ENCODE measurements at regions not wholly inside any gene's neighbourhood (a gene's known extent, or its start where the extent isn't known, plus 50 kb on each side); places are given as distances from the start of the nearest gene placed in this dataset.

DNA sequence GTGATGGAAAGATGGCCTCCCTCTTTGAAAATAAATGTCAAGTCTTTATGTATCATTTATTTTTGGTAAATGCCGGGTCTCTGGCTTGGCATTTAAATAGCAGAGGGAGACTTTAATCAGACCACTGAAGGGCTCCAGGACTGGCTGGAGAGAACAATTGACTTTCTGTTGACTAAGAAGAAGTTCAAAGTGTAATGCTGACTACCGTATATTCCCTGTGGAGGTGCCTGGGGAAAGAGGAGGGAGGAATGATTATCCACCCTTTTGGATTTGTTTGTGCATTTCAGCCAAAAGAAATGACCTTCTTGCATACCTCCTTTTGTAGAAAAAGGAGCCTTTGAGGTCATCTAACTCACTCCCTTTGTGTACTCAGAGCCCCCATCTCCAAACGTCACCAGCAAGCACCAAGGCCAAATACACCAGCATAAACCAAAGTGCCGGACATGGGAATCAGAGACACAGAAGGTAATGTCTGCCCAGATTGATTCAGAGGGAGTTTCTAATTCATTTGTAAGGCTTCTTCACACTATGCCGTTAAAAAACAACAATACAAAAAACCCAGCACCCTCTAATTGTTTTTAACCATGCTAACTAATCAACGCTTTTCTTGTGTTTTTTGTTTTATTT is 75.2 kb downstream of the PRLHR start:
- TF ChIP-seq ZFP3 (CRISPR knock-in tag; IDR thresholded peaks at IDR 0.05), result no peak
- TF ChIP-seq TOX (CRISPR knock-in tag; IDR thresholded peaks at IDR 0.05; ENCODE audit: borderline replicate concordance), result no peak
- TF ChIP-seq SNAI2 (CRISPR knock-in tag; IDR thresholded peaks at IDR 0.05), result no peak
- TF ChIP-seq ZC3H10 (CRISPR knock-in tag; IDR thresholded peaks at IDR 0.05), result no peak
- no peak for TF ChIP-seq OSR1 (CRISPR knock-in tag; IDR thresholded peaks at IDR 0.05)
- no peak for TF ChIP-seq ESRRG (CRISPR knock-in tag; IDR thresholded peaks at IDR 0.05)
- TF ChIP-seq ZNF565 (CRISPR knock-in tag; conservative IDR thresholded peaks at IDR 0.05; ENCODE audit: low read depth), result no peak
- TF ChIP-seq CSRNP3 (CRISPR knock-in tag; IDR thresholded peaks at IDR 0.05), result no peak
- TF ChIP-seq, protein P1, sequence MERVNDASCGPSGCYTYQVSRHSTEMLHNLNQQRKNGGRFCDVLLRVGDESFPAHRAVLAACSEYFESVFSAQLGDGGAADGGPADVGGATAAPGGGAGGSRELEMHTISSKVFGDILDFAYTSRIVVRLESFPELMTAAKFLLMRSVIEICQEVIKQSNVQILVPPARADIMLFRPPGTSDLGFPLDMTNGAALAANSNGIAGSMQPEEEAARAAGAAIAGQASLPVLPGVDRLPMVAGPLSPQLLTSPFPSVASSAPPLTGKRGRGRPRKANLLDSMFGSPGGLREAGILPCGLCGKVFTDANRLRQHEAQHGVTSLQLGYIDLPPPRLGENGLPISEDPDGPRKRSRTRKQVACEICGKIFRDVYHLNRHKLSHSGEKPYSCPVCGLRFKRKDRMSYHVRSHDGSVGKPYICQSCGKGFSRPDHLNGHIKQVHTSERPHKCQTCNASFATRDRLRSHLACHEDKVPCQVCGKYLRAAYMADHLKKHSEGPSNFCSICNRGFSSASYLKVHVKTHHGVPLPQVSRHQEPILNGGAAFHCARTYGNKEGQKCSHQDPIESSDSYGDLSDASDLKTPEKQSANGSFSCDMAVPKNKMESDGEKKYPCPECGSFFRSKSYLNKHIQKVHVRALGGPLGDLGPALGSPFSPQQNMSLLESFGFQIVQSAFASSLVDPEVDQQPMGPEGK (CRISPR knock-in tag; IDR thresholded peaks at IDR 0.05; ENCODE audit: borderline replicate concordance), result no peak
- TF ChIP-seq ZNF70 (CRISPR knock-in tag; IDR thresholded peaks at IDR 0.05), result no peak
- no peak for ATAC-seq

- TF ChIP-seq CSDC2 (CRISPR knock-in tag; IDR thresholded peaks at IDR 0.05), result no peak
- no peak for TF ChIP-seq ZNF8 (CRISPR knock-in tag; IDR thresholded peaks at IDR 0.05)
- TF ChIP-seq RARB (CRISPR knock-in tag; IDR thresholded peaks at IDR 0.05), result no peak
- TF ChIP-seq, protein P2, sequence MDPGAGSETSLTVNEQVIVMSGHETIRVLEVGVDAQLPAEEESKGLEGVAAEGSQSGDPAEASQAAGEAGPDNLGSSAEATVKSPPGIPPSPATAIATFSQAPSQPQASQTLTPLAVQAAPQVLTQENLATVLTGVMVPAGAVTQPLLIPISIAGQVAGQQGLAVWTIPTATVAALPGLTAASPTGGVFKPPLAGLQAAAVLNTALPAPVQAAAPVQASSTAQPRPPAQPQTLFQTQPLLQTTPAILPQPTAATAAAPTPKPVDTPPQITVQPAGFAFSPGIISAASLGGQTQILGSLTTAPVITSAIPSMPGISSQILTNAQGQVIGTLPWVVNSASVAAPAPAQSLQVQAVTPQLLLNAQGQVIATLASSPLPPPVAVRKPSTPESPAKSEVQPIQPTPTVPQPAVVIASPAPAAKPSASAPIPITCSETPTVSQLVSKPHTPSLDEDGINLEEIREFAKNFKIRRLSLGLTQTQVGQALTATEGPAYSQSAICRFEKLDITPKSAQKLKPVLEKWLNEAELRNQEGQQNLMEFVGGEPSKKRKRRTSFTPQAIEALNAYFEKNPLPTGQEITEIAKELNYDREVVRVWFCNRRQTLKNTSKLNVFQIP (CRISPR knock-in tag; IDR thresholded peaks at IDR 0.05; ENCODE audit: borderline replicate concordance, low read depth), result no peak
- TF ChIP-seq PPARA (CRISPR knock-in tag; IDR thresholded peaks at IDR 0.05; ENCODE audit: borderline replicate concordance), result no peak
- no peak for TF ChIP-seq SNAI2 (CRISPR knock-in tag; IDR thresholded peaks at IDR 0.05)
- no peak for TF ChIP-seq ZNF70 (CRISPR knock-in tag; IDR thresholded peaks at IDR 0.05)
- TF ChIP-seq OSR1 (CRISPR knock-in tag; IDR thresholded peaks at IDR 0.05), result no peak
- TF ChIP-seq, protein P3, sequence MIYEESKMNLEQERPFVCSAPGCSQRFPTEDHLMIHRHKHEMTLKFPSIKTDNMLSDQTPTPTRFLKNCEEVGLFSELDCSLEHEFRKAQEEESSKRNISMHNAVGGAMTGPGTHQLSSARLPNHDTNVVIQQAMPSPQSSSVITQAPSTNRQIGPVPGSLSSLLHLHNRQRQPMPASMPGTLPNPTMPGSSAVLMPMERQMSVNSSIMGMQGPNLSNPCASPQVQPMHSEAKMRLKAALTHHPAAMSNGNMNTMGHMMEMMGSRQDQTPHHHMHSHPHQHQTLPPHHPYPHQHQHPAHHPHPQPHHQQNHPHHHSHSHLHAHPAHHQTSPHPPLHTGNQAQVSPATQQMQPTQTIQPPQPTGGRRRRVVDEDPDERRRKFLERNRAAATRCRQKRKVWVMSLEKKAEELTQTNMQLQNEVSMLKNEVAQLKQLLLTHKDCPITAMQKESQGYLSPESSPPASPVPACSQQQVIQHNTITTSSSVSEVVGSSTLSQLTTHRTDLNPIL (CRISPR knock-in tag; IDR thresholded peaks at IDR 0.05; ENCODE audit: low read depth), result no peak
- no peak for ATAC-seq
Measured at GRCh38 chr10:118518095-118518494, 77.4 kb downstream of the PRLHR start.

GRCh38 chr10:118516716-118517115 is 78.7 kb downstream of the PRLHR start:
- no peak for ATAC-seq
- TF ChIP-seq ZFP30 (CRISPR knock-in tag; IDR thresholded peaks at IDR 0.05) (no peak), ARNTL (CRISPR knock-in tag; IDR thresholded peaks at IDR 0.05; ENCODE audit: borderline replicate concordance, low read depth) (no peak), TOX (CRISPR knock-in tag; IDR thresholded peaks at IDR 0.05; ENCODE audit: borderline replicate concordance) (no peak), ZFP3 (CRISPR knock-in tag; IDR thresholded peaks at IDR 0.05) (no peak), CSRNP3 (CRISPR knock-in tag; IDR thresholded peaks at IDR 0.05) (no peak), ZC3H10 (CRISPR knock-in tag; IDR thresholded peaks at IDR 0.05) (no peak), RARB (CRISPR knock-in tag; IDR thresholded peaks at IDR 0.05) (no peak), CSDC2 (CRISPR knock-in tag; IDR thresholded peaks at IDR 0.05) (no peak), PPARA (CRISPR knock-in tag; IDR thresholded peaks at IDR 0.05; ENCODE audit: borderline replicate concordance) (no peak), GLIS3 (CRISPR knock-in tag; IDR thresholded peaks at IDR 0.05) (no peak), TCF4 (CRISPR knock-in tag; IDR thresholded peaks at IDR 0.05; ENCODE audit: borderline replicate concordance) (no peak), ISL1 (CRISPR knock-in tag; IDR thresholded peaks at IDR 0.05) (no peak), SNAI2 (CRISPR knock-in tag; IDR thresholded peaks at IDR 0.05) (no peak), ZNF8 (CRISPR knock-in tag; IDR thresholded peaks at IDR 0.05) (no peak), ZNF565 (CRISPR knock-in tag; conservative IDR thresholded peaks at IDR 0.05; ENCODE audit: low read depth) (no peak), ESRRG (CRISPR knock-in tag; IDR thresholded peaks at IDR 0.05) (no peak)
- TF ChIP-seq, protein P3 (CRISPR knock-in tag; IDR thresholded peaks at IDR 0.05; ENCODE audit: low read depth), result no peak
- TF ChIP-seq, protein P4, sequence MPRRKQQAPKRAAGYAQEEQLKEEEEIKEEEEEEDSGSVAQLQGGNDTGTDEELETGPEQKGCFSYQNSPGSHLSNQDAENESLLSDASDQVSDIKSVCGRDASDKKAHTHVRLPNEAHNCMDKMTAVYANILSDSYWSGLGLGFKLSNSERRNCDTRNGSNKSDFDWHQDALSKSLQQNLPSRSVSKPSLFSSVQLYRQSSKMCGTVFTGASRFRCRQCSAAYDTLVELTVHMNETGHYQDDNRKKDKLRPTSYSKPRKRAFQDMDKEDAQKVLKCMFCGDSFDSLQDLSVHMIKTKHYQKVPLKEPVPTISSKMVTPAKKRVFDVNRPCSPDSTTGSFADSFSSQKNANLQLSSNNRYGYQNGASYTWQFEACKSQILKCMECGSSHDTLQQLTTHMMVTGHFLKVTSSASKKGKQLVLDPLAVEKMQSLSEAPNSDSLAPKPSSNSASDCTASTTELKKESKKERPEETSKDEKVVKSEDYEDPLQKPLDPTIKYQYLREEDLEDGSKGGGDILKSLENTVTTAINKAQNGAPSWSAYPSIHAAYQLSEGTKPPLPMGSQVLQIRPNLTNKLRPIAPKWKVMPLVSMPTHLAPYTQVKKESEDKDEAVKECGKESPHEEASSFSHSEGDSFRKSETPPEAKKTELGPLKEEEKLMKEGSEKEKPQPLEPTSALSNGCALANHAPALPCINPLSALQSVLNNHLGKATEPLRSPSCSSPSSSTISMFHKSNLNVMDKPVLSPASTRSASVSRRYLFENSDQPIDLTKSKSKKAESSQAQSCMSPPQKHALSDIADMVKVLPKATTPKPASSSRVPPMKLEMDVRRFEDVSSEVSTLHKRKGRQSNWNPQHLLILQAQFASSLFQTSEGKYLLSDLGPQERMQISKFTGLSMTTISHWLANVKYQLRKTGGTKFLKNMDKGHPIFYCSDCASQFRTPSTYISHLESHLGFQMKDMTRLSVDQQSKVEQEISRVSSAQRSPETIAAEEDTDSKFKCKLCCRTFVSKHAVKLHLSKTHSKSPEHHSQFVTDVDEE (CRISPR knock-in tag; IDR thresholded peaks at IDR 0.05), result no peak
- TF ChIP-seq, protein P2 (CRISPR knock-in tag; IDR thresholded peaks at IDR 0.05; ENCODE audit: borderline replicate concordance, low read depth), result no peak

Data from SK-N-SH treated with all-trans-retinoic acid at 6 μM for 48 hours (cell line).